Mesendoderm (in vitro differentiated cells): ENCODE measurements at regions not wholly inside any gene's neighbourhood (a gene's known extent, or its start where the extent isn't known, plus 50 kb on each side); places are given as distances from the start of the nearest gene placed in this dataset.

Experiments used
- DNase-seq: peaks from one replicate; pipeline ENCODE4 v3.0.0; 2013
- H2AK5ac ChIP-seq: 2 replicates; pipeline ENCODE4 v1.6.1; 2013; ENCODE audit warnings: low read length, inconsistent platforms
- H2BK120ac ChIP-seq: 2 replicates; pipeline ENCODE4 v1.6.1; 2013; ENCODE audit warnings: low read depth, mild to moderate bottlenecking, low read length, moderate library complexity, mixed read lengths
- H2BK15ac ChIP-seq: replicated peaks from 2 replicates; pipeline ENCODE4 v1.6.1; 2013; ENCODE audit warnings: low read depth, mild to moderate bottlenecking, moderate library complexity
- H2BK5ac ChIP-seq: 2 replicates; pipeline ENCODE4 v1.6.1; 2013; ENCODE audit warnings: low read length, inconsistent platforms
- H3K18ac ChIP-seq: 2 replicates; pipeline ENCODE4 v1.6.1; 2013; ENCODE audit warnings: mild to moderate bottlenecking, low read length, mixed read lengths
- H3K23ac ChIP-seq: one replicate; pipeline ENCODE4 v1.6.1; 2013; ENCODE audit warnings: low read length
- H3K27ac ChIP-seq: 2 replicates; pipeline ENCODE4 v1.5.1; 2013; ENCODE audit warnings: low read depth, mild to moderate bottlenecking, inconsistent platforms, low read length, moderate library complexity
- H3K27me3 ChIP-seq: 2 replicates; pipeline ENCODE4 v1.6.1; 2013; ENCODE audit warnings: low read length, control low read depth, mild to moderate bottlenecking, inconsistent platforms; ENCODE audit not compliant: insufficient read depth, poor library complexity
- H3K36me3 ChIP-seq: 2 replicates; pipeline ENCODE4 v1.6.1; 2013; ENCODE audit warnings: low read length, inconsistent platforms; ENCODE audit not compliant: control insufficient read depth, insufficient read depth
- H3K4ac ChIP-seq: one replicate; pipeline ENCODE4 v1.6.1; 2013; ENCODE audit warnings: low read depth, mild to moderate bottlenecking, low read length, moderate library complexity
- H3K4me1 ChIP-seq: 2 replicates; pipeline ENCODE4 v1.6.1; 2013; ENCODE audit warnings: low read depth, low read length, inconsistent platforms; ENCODE audit not compliant: control insufficient read depth
- H3K4me2 ChIP-seq: 2 replicates; pipeline ENCODE4 v1.6.1; 2013; ENCODE audit warnings: low read length
- H3K4me3 ChIP-seq: 2 replicates; pipeline ENCODE4 v1.5.1; 2013; ENCODE audit warnings: mild to moderate bottlenecking, low read length
- H3K56ac ChIP-seq: one replicate; pipeline ENCODE4 v1.6.1; 2013; ENCODE audit warnings: low read length
- H3K79me1 ChIP-seq: 2 replicates; pipeline ENCODE4 v1.6.1; 2013; ENCODE audit warnings: low read length, inconsistent platforms
- H3K79me2 ChIP-seq: 2 replicates; pipeline ENCODE4 v1.6.1; 2013; ENCODE audit warnings: mild to moderate bottlenecking, low read length; ENCODE audit not compliant: control insufficient read depth, insufficient read depth
- H3K9ac ChIP-seq: 2 replicates; pipeline ENCODE4 v1.6.1; 2013; ENCODE audit warnings: low read length, inconsistent platforms
- H4K5ac ChIP-seq: one replicate; pipeline ENCODE4 v1.6.1; 2013; ENCODE audit warnings: low read length
- H4K8ac ChIP-seq: one replicate; pipeline ENCODE4 v1.6.1; 2013; ENCODE audit warnings: low read depth, mild to moderate bottlenecking, control low read depth, low read length, moderate library complexity
- WGBS: extraction: QIAGEN DNeasy Blood & Tissue Kit; methylation state at CpG from one replicate; pipeline ENCODE4 v1.1.7; 2013; ENCODE audit warnings: low lambda C conversion rate, missing lambda C conversion rate; ENCODE audit not compliant: insufficient coverage; ENCODE audit errors: extremely low coverage; 5-methylcytosine and 5-hydroxymethylcytosine counted together

GRCh38 chr9:80586786-80587330 lies 1015.1 kb downstream of the TLE4 start:
- peaks cover 1% of the 10 kb centered on the region for H3K4me1 ChIP-seq
- H2AK5ac ChIP-seq = no peak overlapping the region
- no peak overlapping the region for H2BK5ac ChIP-seq
- H3K79me1 ChIP-seq = no peaks in the 10 kb centered on the region
- H3K23ac ChIP-seq = no peak overlapping the region
- no peak overlapping the region for H3K4me3 ChIP-seq
- H4K8ac ChIP-seq = no peak overlapping the region
- H3K4me2 ChIP-seq = no peak overlapping the region
- H2BK120ac ChIP-seq = no peak overlapping the region
- no peak overlapping the region for H3K4ac ChIP-seq
- H2BK15ac ChIP-seq = no peak overlapping the region
- H3K36me3 ChIP-seq = no peaks in the 10 kb centered on the region
- no peak overlapping the region for H4K5ac ChIP-seq
- no CpG with 5 or more reads among the region's 1 CpG for WGBS
- no peak overlapping the region for H3K18ac ChIP-seq
- H3K27me3 ChIP-seq = no peaks in the 10 kb centered on the region
- H3K79me2 ChIP-seq = no peaks in the 10 kb centered on the region
- no peak overlapping the region for H3K56ac ChIP-seq
- no peak overlapping the region for H3K9ac ChIP-seq
- peak; percentile 46 for DNase-seq
- no peak overlapping the region for H3K27ac ChIP-seq

- DNase-seq = no peak
- Histone ChIP-seq H3K4me3 (no peak overlapping the region), H3K56ac (no peak overlapping the region), H3K18ac (no peak overlapping the region), H2BK15ac (no peak overlapping the region), H4K5ac (no peak overlapping the region), H2BK5ac (no peak overlapping the region), H2AK5ac (no peak overlapping the region), H3K4me1 (no peaks in the 10 kb centered on the region), H3K4me2 (no peak overlapping the region), H3K23ac (no peak overlapping the region), H3K9ac (no peak overlapping the region), H3K4ac (no peak overlapping the region), H3K79me1 (no peaks in the 10 kb centered on the region), H3K27me3 (no peaks in the 10 kb centered on the region), H4K8ac (no peak overlapping the region), H2BK120ac (no peak overlapping the region), H3K79me2 (no peaks in the 10 kb centered on the region), H3K36me3 (no peaks in the 10 kb centered on the region), H3K27ac (no peak overlapping the region)
- no CpG with 5 or more reads among the region's 3 CpGs for WGBS
These were observed 1000.2 kb downstream of the TLE4 start for GRCh38 chr9:80571953-80572352.

- no peaks in the 10 kb centered on the region for H3K79me1 ChIP-seq
- H3K18ac ChIP-seq = no peak overlapping the region
- H4K8ac ChIP-seq = no peak overlapping the region
- H3K79me2 ChIP-seq = no peaks in the 10 kb centered on the region
- H3K4me1 ChIP-seq = no peaks in the 10 kb centered on the region
- no peak overlapping the region for H3K4me3 ChIP-seq
- no peak overlapping the region for H3K4me2 ChIP-seq
- no peak overlapping the region for H3K56ac ChIP-seq
- no peak overlapping the region for H4K5ac ChIP-seq
- H3K27me3 ChIP-seq = no peaks in the 10 kb centered on the region
- WGBS = no CpG with 5 or more reads among the region's 1 CpG
- H2AK5ac ChIP-seq = no peak overlapping the region
- no peak overlapping the region for H2BK120ac ChIP-seq
- H3K9ac ChIP-seq = no peak overlapping the region
- no peak overlapping the region for H3K23ac ChIP-seq
- no peak overlapping the region for H2BK5ac ChIP-seq
- no peak overlapping the region for H3K27ac ChIP-seq
- H2BK15ac ChIP-seq = no peak overlapping the region
- no peaks in the 10 kb centered on the region for H3K36me3 ChIP-seq
- H3K4ac ChIP-seq = no peak overlapping the region
- no peak for DNase-seq
These were observed 997.5 kb downstream of the TLE4 start for GRCh38 chr9:80569236-80569635.

- Histone ChIP-seq H3K79me1 (no peaks in the 10 kb centered on the region), H3K4ac (no peak overlapping the region), H3K9ac (no peak overlapping the region), H3K4me1 (no peaks in the 10 kb centered on the region), H2BK120ac (no peak overlapping the region), H3K27me3 (no peaks in the 10 kb centered on the region), H3K79me2 (no peaks in the 10 kb centered on the region), H4K8ac (no peak overlapping the region), H3K56ac (no peak overlapping the region), H4K5ac (no peak overlapping the region), H3K18ac (no peak overlapping the region), H2BK15ac (no peak overlapping the region), H2AK5ac (no peak overlapping the region), H3K27ac (no peak overlapping the region), H3K4me2 (no peak overlapping the region), H3K36me3 (no peaks in the 10 kb centered on the region), H2BK5ac (no peak overlapping the region), H3K4me3 (no peak overlapping the region), H3K23ac (no peak overlapping the region)
- WGBS = no CpG with 5 or more reads among the region's 2 CpGs
- no peak for DNase-seq
These were observed 989.8 kb downstream of the TLE4 start for GRCh38 chr9:80561526-80561925.

- Histone ChIP-seq H3K36me3 (no peaks in the 10 kb centered on the region), H3K4ac (no peak overlapping the region), H3K18ac (no peak overlapping the region), H3K56ac (no peak overlapping the region), H2BK5ac (no peak overlapping the region), H3K27ac (no peak overlapping the region), H3K79me1 (no peaks in the 10 kb centered on the region), H3K27me3 (no peaks in the 10 kb centered on the region), H4K8ac (no peak overlapping the region), H3K79me2 (no peaks in the 10 kb centered on the region), H3K4me1 (no peaks in the 10 kb centered on the region), H2BK120ac (no peak overlapping the region), H2BK15ac (no peak overlapping the region), H3K4me3 (no peak overlapping the region), H3K23ac (no peak overlapping the region), H2AK5ac (no peak overlapping the region), H3K9ac (no peak overlapping the region), H4K5ac (no peak overlapping the region), H3K4me2 (no peak overlapping the region)
- DNase-seq = no peak
- WGBS = no CpG with 5 or more reads among the region's 2 CpGs
These were observed 989.2 kb downstream of the TLE4 start for GRCh38 chr9:80560976-80561375.

- Histone ChIP-seq H3K9ac (no peak overlapping the region), H3K79me2 (no peaks in the 10 kb centered on the region), H3K27ac (no peak overlapping the region), H2AK5ac (no peak overlapping the region), H2BK5ac (no peak overlapping the region), H4K5ac (no peak overlapping the region), H3K36me3 (no peaks in the 10 kb centered on the region), H2BK120ac (no peak overlapping the region), H3K4me2 (no peak overlapping the region), H2BK15ac (no peak overlapping the region), H3K4me1 (no peaks in the 10 kb centered on the region), H3K4ac (no peak overlapping the region), H3K4me3 (no peak overlapping the region), H4K8ac (no peak overlapping the region), H3K18ac (no peak overlapping the region), H3K56ac (no peak overlapping the region), H3K27me3 (no peaks in the 10 kb centered on the region), H3K79me1 (no peaks in the 10 kb centered on the region), H3K23ac (no peak overlapping the region)
- no CpG with 5 or more reads among the region's 1 CpG for WGBS
- no peak for DNase-seq
These were observed 985.5 kb downstream of the TLE4 start for GRCh38 chr9:80557256-80557655.
